ENCODE measurements at regions not wholly inside any gene's neighbourhood (a gene's known extent, or its start where the extent isn't known, plus 50 kb on each side); places are given as distances from the start of the nearest gene placed in this dataset.
"Not testable (repeated sequence)": the region's sequence is repeated elsewhere in the genome, so short reads cannot be mapped to it uniquely, and the experiment has no call there.

DNA sequence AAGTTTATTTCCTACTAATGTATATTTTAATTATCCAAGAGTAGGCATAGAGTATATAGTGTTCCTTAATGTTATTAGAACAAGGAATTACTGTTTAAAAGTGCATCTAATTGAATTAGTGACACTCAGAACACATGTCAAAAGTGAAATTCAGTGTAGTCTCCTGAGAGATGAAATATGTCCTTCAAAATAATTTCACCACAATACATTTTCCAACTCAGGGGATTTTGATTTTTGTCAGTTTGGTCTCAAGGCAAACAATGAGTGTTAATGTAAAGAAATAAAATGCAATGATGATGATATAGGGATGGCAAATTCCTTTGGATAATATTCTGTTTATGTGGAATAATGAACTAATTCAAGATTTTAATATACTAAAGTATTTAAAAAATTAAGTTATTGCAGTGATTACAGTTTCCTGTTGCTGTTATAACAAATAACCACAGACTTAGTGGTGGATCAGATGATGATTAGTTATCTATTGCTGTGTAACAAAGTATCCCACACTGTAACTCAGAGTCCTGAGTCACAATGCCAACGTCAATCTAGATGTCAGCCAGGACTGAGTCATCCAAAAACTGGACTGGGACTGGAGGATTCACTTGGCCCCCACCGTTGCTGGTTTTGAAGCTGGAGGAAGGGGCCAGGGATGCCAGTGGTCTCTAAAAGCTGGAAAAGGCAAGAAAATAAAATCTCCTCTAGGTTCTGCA is 148.0 kb upstream of the SLC7A11 start:
- H3K36me3 ChIP-seq (ENCODE audit: control insufficient read depth, insufficient read depth, low read length): no peaks in the 10 kb centered on the region
- 80% methylated on average over 2 of the region's 2 CpGs; no CpG with 5 or more reads in 1 of the 2 experiments for WGBS, 2 experiments (ENCODE audit: insufficient coverage in 2 of 2)
- no peaks in the 10 kb centered on the region for H3K9me3 ChIP-seq (ENCODE audit: control insufficient read depth, low read length)
- no peak overlapping the region for H3K4me3 ChIP-seq (ENCODE audit: extremely low read depth, insufficient read depth, low read length, poor library complexity, severe bottlenecking)
- H3K4me1 ChIP-seq (ENCODE audit: control insufficient read depth, insufficient read depth, low read length, poor library complexity, severe bottlenecking): no peaks in the 10 kb centered on the region
- H3K27ac ChIP-seq (ENCODE audit: low read depth, low read length, severe bottlenecking): no peak overlapping the region

GRCh38 chr4:138374947-138375346 is 132.8 kb upstream of the SLC7A11 start:
- Histone ChIP-seq H3K4me3 (ENCODE audit: extremely low read depth, insufficient read depth, low read length, poor library complexity, severe bottlenecking) (no peak overlapping the region), H3K27ac (ENCODE audit: low read depth, low read length, severe bottlenecking) (no peak overlapping the region), H3K9me3 (ENCODE audit: control insufficient read depth, low read length) (peaks cover 7% of the 10 kb centered on the region), H3K36me3 (ENCODE audit: control insufficient read depth, insufficient read depth, low read length) (no peaks in the 10 kb centered on the region), H3K4me1 (ENCODE audit: control insufficient read depth, insufficient read depth, low read length, poor library complexity, severe bottlenecking) (no peaks in the 10 kb centered on the region)
- WGBS, 2 experiments (ENCODE audit: insufficient coverage in 2 of 2): 43% methylated on average over 1 of the region's 1 CpG; no CpG with 5 or more reads in 1 of the 2 experiments

GRCh38 chr4:138367942-138368341 is 125.8 kb upstream of the SLC7A11 start:
- Histone ChIP-seq H3K36me3 (ENCODE audit: control insufficient read depth, insufficient read depth, low read length) (no peaks in the 10 kb centered on the region), H3K4me1 (ENCODE audit: control insufficient read depth, insufficient read depth, low read length, poor library complexity, severe bottlenecking) (no peaks in the 10 kb centered on the region), H3K4me3 (ENCODE audit: extremely low read depth, insufficient read depth, low read length, poor library complexity, severe bottlenecking) (no peak overlapping the region)

GRCh38 chr4:138352446-138352845 is 110.3 kb upstream of the SLC7A11 start:
- not testable (repeated sequence) for H3K4me1 ChIP-seq (ENCODE audit: control insufficient read depth, insufficient read depth, low read length, poor library complexity, severe bottlenecking)

More at GRCh38 chr4:138367942-138368341, 125.8 kb upstream of the SLC7A11 start:
- no peaks in the 10 kb centered on the region for H3K9me3 ChIP-seq (ENCODE audit: control insufficient read depth, low read length)
- H3K27ac ChIP-seq (ENCODE audit: low read depth, low read length, severe bottlenecking): no peak overlapping the region

DNA sequence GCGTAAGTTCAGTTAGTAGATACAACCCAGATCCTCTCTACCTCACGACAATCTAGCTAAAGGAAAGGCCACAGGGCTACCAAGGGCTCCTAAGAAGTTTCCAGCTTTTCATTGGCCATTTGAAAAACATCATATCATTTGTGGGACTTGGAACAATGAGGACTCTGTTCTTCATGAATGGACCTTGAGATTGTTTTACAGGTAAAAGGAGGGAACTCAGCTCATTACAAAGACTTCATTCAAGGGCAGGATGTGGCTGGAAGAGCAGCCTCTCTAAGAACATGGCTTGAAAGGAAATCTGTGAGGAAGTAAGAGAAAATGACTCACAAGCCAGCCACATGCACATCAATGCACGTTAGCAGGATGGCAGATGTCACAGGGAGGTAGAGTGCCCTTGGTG is 105.9 kb upstream of the SLC7A11 start:
- 42% methylated on average over 2 of the region's 3 CpGs; no CpG with 5 or more reads in 1 of the 2 experiments for WGBS, 2 experiments (ENCODE audit: insufficient coverage in 2 of 2)
- H3K4me3 ChIP-seq (ENCODE audit: extremely low read depth, insufficient read depth, low read length, poor library complexity, severe bottlenecking): no peak overlapping the region

More at GRCh38 chr4:138352446-138352845, 110.3 kb upstream of the SLC7A11 start:
- H3K36me3 ChIP-seq (ENCODE audit: control insufficient read depth, insufficient read depth, low read length); H3K4me3 ChIP-seq (ENCODE audit: extremely low read depth, insufficient read depth, low read length, poor library complexity, severe bottlenecking); H3K9me3 ChIP-seq (ENCODE audit: control insufficient read depth, low read length); H3K27ac ChIP-seq (ENCODE audit: low read depth, low read length, severe bottlenecking): not testable (repeated sequence)
- 100% methylated on average over 2 of the region's 3 CpGs; no CpG with 5 or more reads in 1 of the 2 experiments for WGBS, 2 experiments (ENCODE audit: insufficient coverage in 2 of 2)

DNA sequence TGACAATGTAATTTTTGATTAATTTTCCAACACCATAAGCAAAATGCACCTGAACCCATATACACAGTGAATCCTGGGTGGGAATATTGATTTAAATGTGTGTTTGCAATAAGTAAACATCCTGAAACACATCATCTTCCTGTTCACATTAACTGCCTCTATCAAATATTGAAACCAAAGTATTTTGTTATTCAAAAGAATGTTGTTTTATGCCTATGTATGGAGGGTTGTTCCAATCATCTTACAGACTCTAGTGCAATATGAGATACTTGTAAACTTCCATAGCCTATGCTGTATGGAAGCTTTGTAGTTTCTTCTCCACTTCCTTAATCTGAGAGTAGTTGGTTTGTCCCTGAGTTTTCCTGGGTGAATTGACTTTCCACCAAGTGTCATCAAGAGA is 105.4 kb upstream of the SLC7A11 start:
- Histone ChIP-seq H3K4me1 (ENCODE audit: control insufficient read depth, insufficient read depth, low read length, poor library complexity, severe bottlenecking) (peaks cover 6% of the 10 kb centered on the region), H3K27ac (ENCODE audit: low read depth, low read length, severe bottlenecking) (peak overlapping the region; percentile 51), H3K36me3 (ENCODE audit: control insufficient read depth, insufficient read depth, low read length) (no peaks in the 10 kb centered on the region), H3K9me3 (ENCODE audit: control insufficient read depth, low read length) (no peaks in the 10 kb centered on the region), H3K4me3 (ENCODE audit: extremely low read depth, insufficient read depth, low read length, poor library complexity, severe bottlenecking) (no peak overlapping the region)

More for the DNA sequence above, 105.9 kb upstream of the SLC7A11 start:
- H3K36me3 ChIP-seq (ENCODE audit: control insufficient read depth, insufficient read depth, low read length): no peaks in the 10 kb centered on the region
- peaks cover 6% of the 10 kb centered on the region for H3K4me1 ChIP-seq (ENCODE audit: control insufficient read depth, insufficient read depth, low read length, poor library complexity, severe bottlenecking)
- H3K9me3 ChIP-seq (ENCODE audit: control insufficient read depth, low read length): no peaks in the 10 kb centered on the region
- peak overlapping the region; percentile 51 for H3K27ac ChIP-seq (ENCODE audit: low read depth, low read length, severe bottlenecking)

GRCh38 chr4:138344851-138345250 is 102.7 kb upstream of the SLC7A11 start:
- peaks cover 6% of the 10 kb centered on the region for H3K4me1 ChIP-seq (ENCODE audit: control insufficient read depth, insufficient read depth, low read length, poor library complexity, severe bottlenecking)
- no peaks in the 10 kb centered on the region for H3K9me3 ChIP-seq (ENCODE audit: control insufficient read depth, low read length)
- WGBS, 2 experiments (ENCODE audit: insufficient coverage in 2 of 2): 77 to 91% methylated on average over 2 to 4 of the region's 4 CpGs
- H3K4me3 ChIP-seq (ENCODE audit: extremely low read depth, insufficient read depth, low read length, poor library complexity, severe bottlenecking): no peak overlapping the region
- no peaks in the 10 kb centered on the region for H3K36me3 ChIP-seq (ENCODE audit: control insufficient read depth, insufficient read depth, low read length)
- no peak overlapping the region for H3K27ac ChIP-seq (ENCODE audit: low read depth, low read length, severe bottlenecking)

GRCh38 chr4:138344054-138344453 is 101.9 kb upstream of the SLC7A11 start:
- WGBS, 2 experiments (ENCODE audit: insufficient coverage in 2 of 2): 100% methylated on average over 1 of the region's 1 CpG; no CpG with 5 or more reads in 1 of the 2 experiments
- Histone ChIP-seq H3K27ac (ENCODE audit: low read depth, low read length, severe bottlenecking) (no peak overlapping the region), H3K36me3 (ENCODE audit: control insufficient read depth, insufficient read depth, low read length) (no peaks in the 10 kb centered on the region), H3K9me3 (ENCODE audit: control insufficient read depth, low read length) (no peaks in the 10 kb centered on the region), H3K4me1 (ENCODE audit: control insufficient read depth, insufficient read depth, low read length, poor library complexity, severe bottlenecking) (peaks cover 6% of the 10 kb centered on the region), H3K4me3 (ENCODE audit: extremely low read depth, insufficient read depth, low read length, poor library complexity, severe bottlenecking) (no peak overlapping the region)

DNA sequence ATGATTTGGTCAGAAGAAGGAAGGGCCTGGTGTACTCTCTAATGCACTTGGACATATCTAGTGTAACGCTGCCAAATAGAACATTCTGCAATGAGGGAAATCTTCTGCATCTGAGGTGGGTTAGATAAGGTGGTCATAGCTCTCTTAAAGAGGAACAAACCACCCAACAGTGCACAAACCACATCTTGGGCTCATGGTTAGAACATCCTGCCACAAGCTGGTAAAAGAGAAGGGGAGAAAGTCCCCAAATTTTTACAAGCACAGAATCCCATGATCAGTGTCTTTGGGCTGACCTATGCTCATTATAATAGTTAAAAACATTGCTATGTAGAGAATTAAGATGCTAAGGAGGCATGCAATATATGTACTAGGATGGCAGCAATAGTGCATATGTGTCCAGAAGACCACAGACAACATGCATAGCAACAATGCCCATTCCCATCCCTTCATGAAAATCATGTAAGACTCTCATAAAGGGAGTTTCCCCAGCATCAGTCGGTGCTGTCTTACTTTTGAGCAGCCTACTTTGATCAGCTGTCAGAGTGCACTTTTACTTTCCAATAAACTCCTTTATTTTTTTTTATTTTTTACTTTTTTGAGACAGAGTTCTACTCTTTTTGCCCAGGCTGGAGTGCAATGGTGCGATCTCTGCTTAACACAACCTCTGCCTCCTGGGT is 99.7 kb upstream of the SLC7A11 start:
- no peaks in the 10 kb centered on the region for H3K36me3 ChIP-seq (ENCODE audit: control insufficient read depth, insufficient read depth, low read length)
- H3K4me3 ChIP-seq (ENCODE audit: extremely low read depth, insufficient read depth, low read length, poor library complexity, severe bottlenecking): no peak overlapping the region
- H3K9me3 ChIP-seq (ENCODE audit: control insufficient read depth, low read length): no peaks in the 10 kb centered on the region
- WGBS, 2 experiments (ENCODE audit: insufficient coverage in 2 of 2): 100% methylated on average over 1 to 2 of the region's 3 CpGs
- H3K27ac ChIP-seq (ENCODE audit: low read depth, low read length, severe bottlenecking): no peak overlapping the region
- H3K4me1 ChIP-seq (ENCODE audit: control insufficient read depth, insufficient read depth, low read length, poor library complexity, severe bottlenecking): no peaks in the 10 kb centered on the region

DNA sequence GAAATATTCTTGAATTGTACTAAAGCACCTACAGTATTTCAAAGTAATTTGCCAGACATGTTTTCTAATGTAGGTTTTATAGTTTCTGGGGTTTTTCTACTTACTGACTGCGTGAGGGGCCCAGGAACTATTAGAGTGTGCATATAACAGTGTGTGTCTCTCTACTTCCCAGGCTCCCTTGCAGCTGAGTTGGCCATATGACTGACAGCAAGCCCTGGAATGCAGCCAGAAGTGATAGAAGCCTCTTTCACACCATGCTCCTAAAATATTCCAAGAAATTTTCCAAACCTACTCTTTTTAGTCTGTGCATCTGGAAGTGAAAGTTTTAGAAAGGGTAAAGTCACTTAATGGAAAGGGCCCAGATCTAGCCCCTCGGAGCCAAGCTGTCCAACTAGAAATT is 96.7 kb upstream of the SLC7A11 start:
- no peaks in the 10 kb centered on the region for H3K9me3 ChIP-seq (ENCODE audit: control insufficient read depth, low read length)
- H3K36me3 ChIP-seq (ENCODE audit: control insufficient read depth, insufficient read depth, low read length): no peaks in the 10 kb centered on the region
- 83 to 88% methylated on average over 1 of the region's 2 CpGs for WGBS, 2 experiments (ENCODE audit: insufficient coverage in 2 of 2)
- H3K27ac ChIP-seq (ENCODE audit: low read depth, low read length, severe bottlenecking): no peak overlapping the region
- no peak overlapping the region for H3K4me3 ChIP-seq (ENCODE audit: extremely low read depth, insufficient read depth, low read length, poor library complexity, severe bottlenecking)
- no peaks in the 10 kb centered on the region for H3K4me1 ChIP-seq (ENCODE audit: control insufficient read depth, insufficient read depth, low read length, poor library complexity, severe bottlenecking)

- not testable (repeated sequence) for H3K9me3 ChIP-seq (ENCODE audit: control insufficient read depth, low read length); H3K36me3 ChIP-seq (ENCODE audit: control insufficient read depth, insufficient read depth, low read length); H3K27ac ChIP-seq (ENCODE audit: low read depth, low read length, severe bottlenecking); H3K4me3 ChIP-seq (ENCODE audit: extremely low read depth, insufficient read depth, low read length, poor library complexity, severe bottlenecking); H3K4me1 ChIP-seq (ENCODE audit: control insufficient read depth, insufficient read depth, low read length, poor library complexity, severe bottlenecking)
- WGBS, 2 experiments (ENCODE audit: insufficient coverage in 2 of 2): 89 to 91% methylated on average over 4 to 6 of the region's 6 CpGs
Measured at GRCh38 chr4:138338222-138338621, 96.1 kb upstream of the SLC7A11 start.
